Spleen (tissue), 7 donors: ENCODE measurements at regions not wholly inside any gene's neighbourhood (a gene's known extent, or its start where the extent isn't known, plus 50 kb on each side); places are given as distances from the start of the nearest gene placed in this dataset.

Experiments used
- POLR2A ChIP-seq, 3 donors: fragments of 450-650 bp; IDR thresholded peaks; one replicate each; pipeline ENCODE4 v1.5.1; 2017; ENCODE audit warnings: antibody characterized with exemption in 3 of 3, mild to moderate bottlenecking in 1 of 3
- TF ChIP-seq, protein P1 (sequence below), 11 experiments: fragments of 200-600 bp in 7 of 11; fragments of 450-650 bp in 4 of 11; sonication (generic) in 4 of 11; IDR thresholded peaks in 8 of 11; conservative IDR thresholded peaks in 3 of 11; 1 replicate in 7 of 11; 2 replicates in 4 of 11; pipeline versions ENCODE4 v1.4.0 to v1.8.0; 2016 to 2021; ENCODE audit warnings: antibody characterized with exemption in 11 of 11, inconsistent platforms in 4 of 11, mild to moderate bottlenecking in 1 of 11
- donor health status: DM: no; HTN: no; CAD: no; lungs with moderate emphysema.
- donor health status: DM: no; HTN: no; CAD: no.
- donor health status: DM: no; HTN: no; CAD: no.

DNA sequence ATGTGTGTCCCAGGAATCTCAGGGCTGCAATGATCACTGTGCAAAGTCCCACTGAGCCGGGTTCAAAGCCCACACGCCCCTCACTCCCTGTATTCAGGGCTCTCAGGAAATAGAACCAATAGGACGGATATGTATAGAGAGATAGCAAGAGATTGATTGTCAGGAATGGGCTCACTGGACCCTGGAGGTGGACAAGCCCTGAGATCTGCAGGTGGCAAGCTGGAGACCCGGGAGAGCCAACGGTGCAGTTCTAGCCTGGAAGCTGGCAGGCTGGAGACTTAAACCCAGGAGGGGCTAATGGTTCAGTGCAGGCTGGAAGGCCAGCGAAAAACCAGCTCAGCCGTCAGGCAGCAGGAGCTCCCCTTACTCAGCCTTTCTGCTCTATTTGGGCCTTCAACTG, 52.8 kb upstream of the ADRA2C start:
- TF ChIP-seq, protein P1, sequence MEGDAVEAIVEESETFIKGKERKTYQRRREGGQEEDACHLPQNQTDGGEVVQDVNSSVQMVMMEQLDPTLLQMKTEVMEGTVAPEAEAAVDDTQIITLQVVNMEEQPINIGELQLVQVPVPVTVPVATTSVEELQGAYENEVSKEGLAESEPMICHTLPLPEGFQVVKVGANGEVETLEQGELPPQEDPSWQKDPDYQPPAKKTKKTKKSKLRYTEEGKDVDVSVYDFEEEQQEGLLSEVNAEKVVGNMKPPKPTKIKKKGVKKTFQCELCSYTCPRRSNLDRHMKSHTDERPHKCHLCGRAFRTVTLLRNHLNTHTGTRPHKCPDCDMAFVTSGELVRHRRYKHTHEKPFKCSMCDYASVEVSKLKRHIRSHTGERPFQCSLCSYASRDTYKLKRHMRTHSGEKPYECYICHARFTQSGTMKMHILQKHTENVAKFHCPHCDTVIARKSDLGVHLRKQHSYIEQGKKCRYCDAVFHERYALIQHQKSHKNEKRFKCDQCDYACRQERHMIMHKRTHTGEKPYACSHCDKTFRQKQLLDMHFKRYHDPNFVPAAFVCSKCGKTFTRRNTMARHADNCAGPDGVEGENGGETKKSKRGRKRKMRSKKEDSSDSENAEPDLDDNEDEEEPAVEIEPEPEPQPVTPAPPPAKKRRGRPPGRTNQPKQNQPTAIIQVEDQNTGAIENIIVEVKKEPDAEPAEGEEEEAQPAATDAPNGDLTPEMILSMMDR (IDR thresholded peaks at IDR 0.05 in 8 of 11, conservative IDR thresholded peaks at IDR 0.05 in 3 of 11): no peak
- no peak for TF ChIP-seq POLR2A (IDR thresholded peaks at IDR 0.05)
